HG03135 (cell line): ENCODE measurements at regions not wholly inside any gene's neighbourhood (a gene's known extent, or its start where the extent isn't known, plus 50 kb on each side); places are given as distances from the start of the nearest gene placed in this dataset.
"Not testable (repeated sequence)": the region's sequence is repeated elsewhere in the genome, so short reads cannot be mapped to it uniquely, and the experiment has no call there.

ENCODE experiments used
- ATAC-seq: cut with Tn5 transposase; IDR thresholded peaks from one replicate; pipeline ENCODE4 v1.9.1; 2021; ENCODE audit warnings: mild to moderate bottlenecking, moderate library complexity; ENCODE audit not compliant: unreplicated experiment

- ATAC-seq, result not testable (repeated sequence)
Measured at GRCh38 chr4:27075603-27076002, 215.0 kb downstream of the STIM2 start.

GRCh38 chr4:27078934-27079455, 218.4 kb downstream of the STIM2 start:
- no peak for ATAC-seq

GRCh38 chr4:27081675-27082586, 221.3 kb downstream of the STIM2 start:
- ATAC-seq, result no peak

GRCh38 chr4:27082776-27083175, 222.1 kb downstream of the STIM2 start:
- no peak for ATAC-seq

GRCh38 chr4:27084685-27085361, 224.2 kb downstream of the STIM2 start:
- no peak for ATAC-seq

GRCh38 chr4:27085396-27085795, 224.8 kb downstream of the STIM2 start:
- no peak for ATAC-seq

- no peak for ATAC-seq
Measured at GRCh38 chr4:27087306-27088045, 226.8 kb downstream of the STIM2 start.

GRCh38 chr4:27088491-27088890, 227.8 kb downstream of the STIM2 start:
- ATAC-seq, result no peak

GRCh38 chr4:27089186-27089585, 228.5 kb downstream of the STIM2 start:
- ATAC-seq, result no peak

GRCh38 chr4:27090406-27090805, 229.8 kb downstream of the STIM2 start:
- ATAC-seq, result no peak

GRCh38 chr4:27094224-27094623, 233.6 kb downstream of the STIM2 start:
- no peak for ATAC-seq

- no peak for ATAC-seq
Measured at GRCh38 chr4:27094783-27095182, 234.1 kb downstream of the STIM2 start.

GRCh38 chr4:27096142-27096824, 235.6 kb downstream of the STIM2 start:
- no peak for ATAC-seq

GRCh38 chr4:27098034-27098433, 237.4 kb downstream of the STIM2 start:
- ATAC-seq, result no peak

GRCh38 chr4:27100713-27101112, 240.1 kb downstream of the STIM2 start:
- no peak for ATAC-seq

GRCh38 chr4:27101126-27101525, 240.5 kb downstream of the STIM2 start:
- ATAC-seq, result no peak

- ATAC-seq, result no peak
Measured at GRCh38 chr4:27101561-27101960, 240.9 kb downstream of the STIM2 start.

- no peak for ATAC-seq
Measured at GRCh38 chr4:27111627-27112026, 251.0 kb downstream of the STIM2 start.

GRCh38 chr4:27112587-27112986, 251.9 kb downstream of the STIM2 start:
- ATAC-seq, result no peak

- no peak for ATAC-seq
Measured at GRCh38 chr4:27115221-27115620, 254.6 kb downstream of the STIM2 start.

GRCh38 chr4:27117453-27117852, 256.8 kb downstream of the STIM2 start:
- ATAC-seq, result no peak
